ENCODE measurements at regions not wholly inside any gene's neighbourhood (a gene's known extent, or its start where the extent isn't known, plus 50 kb on each side); places are given as distances from the start of the nearest gene placed in this dataset.

DNA sequence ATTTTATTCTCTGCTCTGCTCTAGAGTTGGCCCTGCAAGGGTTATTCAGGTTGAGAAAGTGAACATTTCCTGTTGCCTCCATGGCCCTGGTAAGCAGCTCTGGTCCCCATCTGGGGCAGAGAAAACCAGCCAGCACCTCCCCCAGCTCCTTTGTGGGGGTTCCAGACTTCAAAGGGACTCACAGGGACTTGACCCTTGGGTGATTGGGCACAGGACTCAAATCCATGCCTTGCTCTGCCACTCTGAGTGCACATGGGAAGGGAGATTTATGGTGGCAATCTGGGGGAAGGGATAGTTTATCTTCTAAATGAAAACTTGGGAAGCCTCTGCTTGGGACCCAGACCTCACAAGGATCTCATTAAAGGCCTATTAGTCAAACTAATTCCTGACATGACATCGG lies 212.8 kb downstream of the FOXD2 start:
- TF ChIP-seq, protein P1, sequence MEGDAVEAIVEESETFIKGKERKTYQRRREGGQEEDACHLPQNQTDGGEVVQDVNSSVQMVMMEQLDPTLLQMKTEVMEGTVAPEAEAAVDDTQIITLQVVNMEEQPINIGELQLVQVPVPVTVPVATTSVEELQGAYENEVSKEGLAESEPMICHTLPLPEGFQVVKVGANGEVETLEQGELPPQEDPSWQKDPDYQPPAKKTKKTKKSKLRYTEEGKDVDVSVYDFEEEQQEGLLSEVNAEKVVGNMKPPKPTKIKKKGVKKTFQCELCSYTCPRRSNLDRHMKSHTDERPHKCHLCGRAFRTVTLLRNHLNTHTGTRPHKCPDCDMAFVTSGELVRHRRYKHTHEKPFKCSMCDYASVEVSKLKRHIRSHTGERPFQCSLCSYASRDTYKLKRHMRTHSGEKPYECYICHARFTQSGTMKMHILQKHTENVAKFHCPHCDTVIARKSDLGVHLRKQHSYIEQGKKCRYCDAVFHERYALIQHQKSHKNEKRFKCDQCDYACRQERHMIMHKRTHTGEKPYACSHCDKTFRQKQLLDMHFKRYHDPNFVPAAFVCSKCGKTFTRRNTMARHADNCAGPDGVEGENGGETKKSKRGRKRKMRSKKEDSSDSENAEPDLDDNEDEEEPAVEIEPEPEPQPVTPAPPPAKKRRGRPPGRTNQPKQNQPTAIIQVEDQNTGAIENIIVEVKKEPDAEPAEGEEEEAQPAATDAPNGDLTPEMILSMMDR (conservative IDR thresholded peaks at IDR 0.05): no peak
- TF ChIP-seq ZFX (IDR thresholded peaks at IDR 0.05): no peak
